Pulmonary artery endothelial cell (primary cell): ENCODE measurements at regions not wholly inside any gene's neighbourhood (a gene's known extent, or its start where the extent isn't known, plus 50 kb on each side); places are given as distances from the start of the nearest gene placed in this dataset.

Experiments used
- DNase-seq: peaks from one replicate; pipeline ENCODE4 v3.0.0-alpha.2; 2011; ENCODE audit warnings: low read depth, low spot score

GRCh38 chr3:152053866-152054265 is 180.4 kb downstream of the SUCNR1 start:
- no peak for DNase-seq

GRCh38 chr3:152054315-152054714 is 180.9 kb downstream of the SUCNR1 start:
- DNase-seq, result no peak

GRCh38 chr3:152056073-152056472 is 182.6 kb downstream of the SUCNR1 start:
- DNase-seq, result no peak

- DNase-seq, result no peak
Observed at GRCh38 chr3:152056481-152056880, 183.0 kb downstream of the SUCNR1 start.

- no peak for DNase-seq
Observed at GRCh38 chr3:152056987-152057386, 183.5 kb downstream of the SUCNR1 start.

- DNase-seq, result no peak
Observed at GRCh38 chr3:152058856-152059255, 185.4 kb downstream of the SUCNR1 start.

- no peak for DNase-seq
Observed at GRCh38 chr3:152060701-152061100, 187.3 kb downstream of the SUCNR1 start.

GRCh38 chr3:152061296-152061695 is 187.9 kb downstream of the SUCNR1 start:
- DNase-seq, result no peak

- no peak for DNase-seq
Observed at GRCh38 chr3:152069871-152070270, 196.4 kb downstream of the SUCNR1 start.

- no peak for DNase-seq
Observed at GRCh38 chr3:152071315-152071714, 197.4 kb upstream of the MBNL1 start.

GRCh38 chr3:152071924-152072323 is 196.8 kb upstream of the MBNL1 start:
- DNase-seq, result peak; percentile 11

- DNase-seq, result no peak
Observed at GRCh38 chr3:152073267-152073666, 195.5 kb upstream of the MBNL1 start.

GRCh38 chr3:152076148-152076547 is 192.6 kb upstream of the MBNL1 start:
- no peak for DNase-seq

- no peak for DNase-seq
Observed at GRCh38 chr3:152079980-152080379, 188.7 kb upstream of the MBNL1 start.

GRCh38 chr3:152083135-152083534 is 185.6 kb upstream of the MBNL1 start:
- no peak for DNase-seq

- no peak for DNase-seq
Observed at GRCh38 chr3:152084441-152085158, 184.1 kb upstream of the MBNL1 start.

- DNase-seq, result no peak
Observed at GRCh38 chr3:152087153-152087552, 181.6 kb upstream of the MBNL1 start.

- DNase-seq, result no peak
Observed at GRCh38 chr3:152089528-152089927, 179.2 kb upstream of the MBNL1 start.

GRCh38 chr3:152091725-152092124 is 177.0 kb upstream of the MBNL1 start:
- DNase-seq, result no peak

GRCh38 chr3:152093901-152094300 is 174.8 kb upstream of the MBNL1 start:
- DNase-seq, result no peak

GRCh38 chr3:152094406-152094805 is 174.3 kb upstream of the MBNL1 start:
- no peak for DNase-seq

GRCh38 chr3:152095472-152095871 is 173.3 kb upstream of the MBNL1 start:
- DNase-seq, result no peak

GRCh38 chr3:152096280-152096906 is 172.3 kb upstream of the MBNL1 start:
- no peak for DNase-seq
